Smooth muscle cell (in vitro differentiated cells): ENCODE measurements at regions not wholly inside any gene's neighbourhood (a gene's known extent, or its start where the extent isn't known, plus 50 kb on each side); places are given as distances from the start of the nearest gene placed in this dataset.
A peak's percentile ranks its signal among the peaks of the same experiment; 100 is the strongest.

Experiments used
- DNase-seq: peaks from one replicate; lab custom pipeline; 2025; ENCODE audit not compliant: unreplicated experiment; lab: John Stamatoyannopoulos, UW
- H2AFZ ChIP-seq: fragments of 200-600 bp; sonication (generic); 2 replicates; pipeline ENCODE4 v1.6.0; 2016; ENCODE audit warnings: antibody characterized with exemption, low read depth, mild to moderate bottlenecking
- H3F3A ChIP-seq: fragments of 200-600 bp; sonication (generic); 2 replicates; pipeline ENCODE4 v1.6.0; 2017; ENCODE audit warnings: antibody characterized with exemption, low read depth
- H3K27ac ChIP-seq: fragments of 200-600 bp; sonication (generic); 2 replicates; pipeline ENCODE4 v1.5.1; 2016; ENCODE audit warnings: low read depth, mild to moderate bottlenecking
- H3K27me3 ChIP-seq: fragments of 200-600 bp; sonication (generic); 2 replicates; pipeline ENCODE4 v1.6.1; 2016; ENCODE audit warnings: low read depth, mild to moderate bottlenecking
- H3K36me3 ChIP-seq: fragments of 200-600 bp; sonication (generic); 2 replicates; pipeline ENCODE4 v1.5.1; 2016; ENCODE audit warnings: low read depth
- H3K4me1 ChIP-seq: fragments of 200-600 bp; sonication (generic); 2 replicates; pipeline ENCODE4 v1.5.1; 2016; ENCODE audit warnings: low read depth
- H3K4me2 ChIP-seq: fragments of 200-600 bp; sonication (generic); 2 replicates; pipeline ENCODE4 v1.6.0; 2016; ENCODE audit warnings: mild to moderate bottlenecking
- H3K4me3 ChIP-seq: fragments of 200-600 bp; sonication (generic); 2 replicates; pipeline ENCODE4 v1.5.1; 2016; ENCODE audit warnings: mild to moderate bottlenecking
- H3K79me2 ChIP-seq: fragments of 200-600 bp; sonication (generic); 2 replicates; pipeline ENCODE4 v1.6.0; 2016; ENCODE audit warnings: low read depth, mild to moderate bottlenecking
- H3K9ac ChIP-seq: fragments of 200-600 bp; sonication (generic); 2 replicates; pipeline ENCODE4 v1.6.0; 2016; ENCODE audit warnings: low read depth
- H3K9me3 ChIP-seq: fragments of 200-600 bp; sonication (generic); replicated peaks from 2 replicates; pipeline ENCODE4 v1.5.1; 2016; ENCODE audit warnings: low read depth
- H4K20me1 ChIP-seq: fragments of 200-600 bp; sonication (generic); 2 replicates; pipeline ENCODE4 v1.6.0; 2016; ENCODE audit warnings: low read depth
- CTCF ChIP-seq: fragments of 200-600 bp; sonication (generic); IDR thresholded peaks from 2 replicates; pipeline ENCODE4 v1.5.1; 2017; ENCODE audit warnings: borderline replicate concordance, mild to moderate bottlenecking, antibody characterized with exemption; ENCODE audit not compliant: insufficient read depth, poor library complexity, severe bottlenecking
- WGBS: methylation state at CpG from one replicate; pipeline ENCODE4 v1.1.7; 2016; ENCODE audit warnings: low lambda C conversion rate; 5-methylcytosine and 5-hydroxymethylcytosine counted together

- Histone ChIP-seq H3K9ac (no peak overlapping the region), H3K4me2 (no peak overlapping the region), H3K79me2 (no peaks in the 10 kb centered on the region), H3K9me3 (no peaks in the 10 kb centered on the region), H4K20me1 (no peaks in the 10 kb centered on the region), H3K27me3 (no peaks in the 10 kb centered on the region), H3K4me3 (no peak overlapping the region), H3K27ac (no peak overlapping the region), H3F3A (no peaks in the 10 kb centered on the region), H2AFZ (no peak overlapping the region), H3K36me3 (no peaks in the 10 kb centered on the region), H3K4me1 (no peaks in the 10 kb centered on the region)
- TF ChIP-seq CTCF = no peak
- WGBS = 70% methylated on average over 1 of the region's 1 CpG
- DNase-seq = no peak
Measured at GRCh38 chr12:28711421-28711820, 437.7 kb upstream of the FAR2 start.

DNA sequence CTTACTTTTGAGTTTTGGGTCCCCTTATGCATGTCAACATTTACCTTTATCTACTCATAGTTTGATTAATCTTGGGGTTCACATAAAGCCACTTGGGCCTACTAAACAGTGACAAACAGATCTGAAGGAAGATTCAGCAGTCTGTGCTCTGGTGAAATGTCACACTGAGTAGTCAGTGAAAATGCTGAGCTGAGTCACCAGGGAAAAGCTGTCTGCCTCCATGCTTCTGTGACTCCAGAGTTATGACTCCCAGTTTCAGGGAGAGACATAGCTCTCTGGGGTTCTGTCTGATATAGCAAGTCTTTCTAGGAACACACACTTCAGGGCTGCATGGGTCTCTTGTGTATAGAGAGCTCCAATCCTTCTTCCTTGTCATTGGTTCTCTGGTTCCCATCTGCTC, 406.3 kb upstream of the FAR2 start:
- no peaks in the 10 kb centered on the region for H3K27me3 ChIP-seq
- no peaks in the 10 kb centered on the region for H3F3A ChIP-seq
- peak overlapping the region; percentile 83 for H2AFZ ChIP-seq
- no peak overlapping the region for H3K4me3 ChIP-seq
- no peak overlapping the region for H3K9ac ChIP-seq
- H3K79me2 ChIP-seq = no peaks in the 10 kb centered on the region
- H3K36me3 ChIP-seq = no peaks in the 10 kb centered on the region
- H4K20me1 ChIP-seq = no peaks in the 10 kb centered on the region
- no peak for DNase-seq
- H3K9me3 ChIP-seq = no peaks in the 10 kb centered on the region
- no peak overlapping the region for H3K4me2 ChIP-seq
- peak overlapping the region; percentile 47 for H3K27ac ChIP-seq
- H3K4me1 ChIP-seq = no peaks in the 10 kb centered on the region
- no peak for TF ChIP-seq CTCF

- Histone ChIP-seq H3K9me3 (no peaks in the 10 kb centered on the region), H3K9ac (no peak overlapping the region), H3F3A (no peaks in the 10 kb centered on the region), H4K20me1 (no peaks in the 10 kb centered on the region), H3K79me2 (no peaks in the 10 kb centered on the region), H3K27ac (no peak overlapping the region), H3K27me3 (no peaks in the 10 kb centered on the region), H3K36me3 (no peaks in the 10 kb centered on the region), H3K4me2 (no peak overlapping the region), H3K4me3 (no peak overlapping the region), H2AFZ (no peak overlapping the region), H3K4me1 (no peaks in the 10 kb centered on the region)
- WGBS = 93% methylated on average over 3 of the region's 3 CpGs
- no peak for DNase-seq
- no peak for TF ChIP-seq CTCF
Measured at GRCh38 chr12:28746734-28747325, 402.2 kb upstream of the FAR2 start.

DNA sequence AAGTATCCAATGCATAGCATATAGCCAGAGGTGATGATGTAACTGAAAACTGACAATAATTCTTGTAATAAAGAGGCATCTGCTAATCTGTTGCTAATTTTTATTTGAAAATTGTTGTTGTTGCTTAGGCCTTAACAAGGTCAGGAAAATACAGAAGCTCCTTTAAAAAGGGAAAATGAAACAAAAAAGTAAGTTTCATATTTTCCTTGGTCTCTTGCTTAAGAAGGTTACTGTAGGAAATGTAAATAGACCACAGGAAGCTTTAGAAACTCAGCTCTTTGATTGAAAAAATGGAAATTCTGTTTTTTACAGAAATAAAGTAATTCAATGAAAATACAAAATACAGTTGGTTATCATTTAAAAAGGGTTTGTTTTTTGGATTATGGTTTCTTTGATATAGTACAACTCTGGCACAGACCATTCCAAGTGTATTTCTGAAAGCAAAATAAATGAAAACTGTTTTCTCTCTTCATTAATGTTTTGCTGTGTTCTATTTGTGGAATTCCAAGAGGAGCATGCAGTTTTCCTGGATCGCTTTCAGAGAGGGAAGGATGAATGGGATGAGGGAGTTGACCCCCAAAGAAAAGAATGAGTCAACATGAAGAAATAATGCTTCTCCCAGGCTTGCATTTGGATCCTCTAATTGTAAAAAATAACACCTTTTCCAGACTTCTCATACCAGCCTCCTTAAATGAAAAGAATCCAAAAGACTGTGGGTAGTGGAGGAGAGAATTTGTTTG, 398.0 kb upstream of the FAR2 start:
- no peak overlapping the region for H3K27ac ChIP-seq
- H3K4me2 ChIP-seq = no peak overlapping the region
- H3F3A ChIP-seq = no peaks in the 10 kb centered on the region
- H3K4me1 ChIP-seq = no peaks in the 10 kb centered on the region
- H3K9ac ChIP-seq = no peak overlapping the region
- DNase-seq = no peak
- WGBS = 94% methylated on average over 1 of the region's 1 CpG
- H4K20me1 ChIP-seq = no peaks in the 10 kb centered on the region
- H3K4me3 ChIP-seq = no peak overlapping the region
- no peak for TF ChIP-seq CTCF
- no peaks in the 10 kb centered on the region for H3K27me3 ChIP-seq
- H3K9me3 ChIP-seq = no peaks in the 10 kb centered on the region
- H2AFZ ChIP-seq = no peak overlapping the region
- H3K79me2 ChIP-seq = no peaks in the 10 kb centered on the region
- no peaks in the 10 kb centered on the region for H3K36me3 ChIP-seq
